ENCODE measurements at regions not wholly inside any gene's neighbourhood (a gene's known extent, or its start where the extent isn't known, plus 50 kb on each side); places are given as distances from the start of the nearest gene placed in this dataset.

- no peak for TF ChIP-seq CTCF (IDR thresholded peaks at IDR 0.05; ENCODE audit: low read depth, low read length)
- H3K4me3 ChIP-seq (ENCODE audit: low read depth, low read length) = no peak overlapping the region
These were observed 265.0 kb downstream of the IL20RB start for GRCh38 chr3:137222736-137223225.

- no peak overlapping the region for H3K4me3 ChIP-seq (ENCODE audit: low read depth, low read length)
- TF ChIP-seq CTCF (IDR thresholded peaks at IDR 0.05; ENCODE audit: low read depth, low read length) = no peak
These were observed 266.7 kb downstream of the IL20RB start for GRCh38 chr3:137224464-137224863.

- no peak for TF ChIP-seq CTCF (IDR thresholded peaks at IDR 0.05; ENCODE audit: low read depth, low read length)
- H3K4me3 ChIP-seq (ENCODE audit: low read depth, low read length) = no peak overlapping the region
These were observed 285.1 kb downstream of the IL20RB start for GRCh38 chr3:137242836-137243400.

- TF ChIP-seq CTCF (IDR thresholded peaks at IDR 0.05; ENCODE audit: low read depth, low read length) = no peak
- H3K4me3 ChIP-seq (ENCODE audit: low read depth, low read length) = no peak overlapping the region
These were observed 288.7 kb downstream of the IL20RB start for GRCh38 chr3:137246491-137246890.

GRCh38 chr3:137249311-137249940 lies 291.6 kb downstream of the IL20RB start:
- no peak for TF ChIP-seq CTCF (IDR thresholded peaks at IDR 0.05; ENCODE audit: low read depth, low read length)
- no peak overlapping the region for H3K4me3 ChIP-seq (ENCODE audit: low read depth, low read length)

GRCh38 chr3:137259089-137259488 lies 301.3 kb downstream of the IL20RB start:
- H3K4me3 ChIP-seq (ENCODE audit: low read depth, low read length) = no peak overlapping the region
- TF ChIP-seq CTCF (IDR thresholded peaks at IDR 0.05; ENCODE audit: low read depth, low read length) = no peak

- H3K4me3 ChIP-seq (ENCODE audit: low read depth, low read length) = no peak overlapping the region
- no peak for TF ChIP-seq CTCF (IDR thresholded peaks at IDR 0.05; ENCODE audit: low read depth, low read length)
These were observed 301.9 kb downstream of the IL20RB start for GRCh38 chr3:137259701-137260100.
